GM21576 (cell line): ENCODE measurements at regions not wholly inside any gene's neighbourhood (a gene's known extent, or its start where the extent isn't known, plus 50 kb on each side); places are given as distances from the start of the nearest gene placed in this dataset.

Experiments
- ATAC-seq: cut with Tn5 transposase; IDR thresholded peaks from one replicate; pipeline ENCODE4 v1.9.1; 2021; ENCODE audit warnings: mild to moderate bottlenecking, moderate library complexity; ENCODE audit not compliant: unreplicated experiment

GRCh38 chr12:76226397-76226796, 121.8 kb downstream of the BBS10 start:
- ATAC-seq, result no peak

GRCh38 chr12:76223869-76224268, 124.3 kb downstream of the BBS10 start:
- no peak for ATAC-seq

- no peak for ATAC-seq
Measured at GRCh38 chr12:76220980-76221379, 127.2 kb downstream of the BBS10 start.

- no peak for ATAC-seq
Measured at GRCh38 chr12:76219806-76220205, 128.4 kb downstream of the BBS10 start.

- no peak for ATAC-seq
Measured at GRCh38 chr12:76216585-76217472, 131.4 kb downstream of the BBS10 start.

- ATAC-seq, result no peak
Measured at GRCh38 chr12:76208129-76208528, 123.6 kb upstream of the NAP1L1 start.

- ATAC-seq, result no peak
Measured at GRCh38 chr12:76206677-76207072, 122.2 kb upstream of the NAP1L1 start.

- no peak for ATAC-seq
Measured at GRCh38 chr12:76206039-76206676, 121.7 kb upstream of the NAP1L1 start.

GRCh38 chr12:76202621-76203020, 118.1 kb upstream of the NAP1L1 start:
- ATAC-seq, result no peak

- no peak for ATAC-seq
Measured at GRCh38 chr12:76201758-76202157, 117.3 kb upstream of the NAP1L1 start.

- ATAC-seq, result no peak
Measured at GRCh38 chr12:76201316-76201715, 116.8 kb upstream of the NAP1L1 start.

GRCh38 chr12:76199808-76200207, 115.3 kb upstream of the NAP1L1 start:
- no peak for ATAC-seq

- no peak for ATAC-seq
Measured at GRCh38 chr12:76198839-76199238, 114.4 kb upstream of the NAP1L1 start.

GRCh38 chr12:76197283-76197682, 112.8 kb upstream of the NAP1L1 start:
- ATAC-seq, result no peak

GRCh38 chr12:76195920-76196319, 111.4 kb upstream of the NAP1L1 start:
- no peak for ATAC-seq

GRCh38 chr12:76194724-76195123, 110.2 kb upstream of the NAP1L1 start:
- no peak for ATAC-seq

- ATAC-seq, result no peak
Measured at GRCh38 chr12:76193961-76194360, 109.5 kb upstream of the NAP1L1 start.

GRCh38 chr12:76192416-76192815, 107.9 kb upstream of the NAP1L1 start:
- ATAC-seq, result no peak

GRCh38 chr12:76190299-76190698, 105.8 kb upstream of the NAP1L1 start:
- no peak for ATAC-seq

GRCh38 chr12:76189851-76190250, 105.4 kb upstream of the NAP1L1 start:
- ATAC-seq, result no peak

GRCh38 chr12:76187177-76187576, 102.7 kb upstream of the NAP1L1 start:
- no peak for ATAC-seq

GRCh38 chr12:76186131-76186906, 101.8 kb upstream of the NAP1L1 start:
- no peak for ATAC-seq
